Naive B cell (primary cell): ENCODE measurements at regions not wholly inside any gene's neighbourhood (a gene's known extent, or its start where the extent isn't known, plus 50 kb on each side); places are given as distances from the start of the nearest gene placed in this dataset.
"Not testable (repeated sequence)": the region's sequence is repeated elsewhere in the genome, so short reads cannot be mapped to it uniquely, and the experiment has no call there.

Experiments used
- ATAC-seq, 2 donors: fragments of 150-1000 bp; cut with Tn5 transposase; 2 replicates each; pipeline ENCODE4 v1.10.0; 2021; ENCODE audit warnings: low read depth in 2 of 2, mild to moderate bottlenecking in 2 of 2, moderate library complexity in 2 of 2
- DNase-seq: peaks from one replicate; pipeline ENCODE4 v3.0.0; 2022
- H3K27ac Mint-ChIP-seq, 6 donors: one replicate each; pipeline ENCODE4 v1.8.0; 2020 to 2022; ENCODE audit warnings: mild to moderate bottlenecking in 6 of 6, mixed read lengths in 6 of 6, moderate library complexity in 5 of 6, inconsistent platforms in 2 of 6
- H3K27me3 Mint-ChIP-seq, 3 donors: one replicate each; pipeline ENCODE4 v1.8.0; 2021 to 2022; ENCODE audit warnings: mixed read lengths in 3 of 3, mild to moderate bottlenecking in 1 of 3
- H3K36me3 Mint-ChIP-seq, 2 donors: one replicate each; pipeline ENCODE4 v1.8.0; 2020 to 2022; ENCODE audit warnings: mixed read lengths in 2 of 2, inconsistent platforms in 1 of 2, mild to moderate bottlenecking in 1 of 2
- H3K4me1 Mint-ChIP-seq, 3 donors: one replicate each; pipeline ENCODE4 v1.8.0; 2020 to 2022; ENCODE audit warnings: mixed read lengths in 3 of 3, inconsistent platforms in 1 of 3, mild to moderate bottlenecking in 1 of 3, moderate library complexity in 1 of 3
- H3K4me3 Mint-ChIP-seq, 8 donors: one replicate each; pipeline ENCODE4 v1.8.0; 2020 to 2022; ENCODE audit warnings: mild to moderate bottlenecking in 8 of 8, mixed read lengths in 8 of 8, moderate library complexity in 8 of 8, inconsistent platforms in 2 of 8
- H3K9me3 Mint-ChIP-seq, 7 donors: one replicate each; pipeline ENCODE4 v1.8.0; 2020 to 2022; ENCODE audit warnings: mixed read lengths in 7 of 7, mild to moderate bottlenecking in 5 of 7, inconsistent platforms in 2 of 7, moderate library complexity in 1 of 7

DNA sequence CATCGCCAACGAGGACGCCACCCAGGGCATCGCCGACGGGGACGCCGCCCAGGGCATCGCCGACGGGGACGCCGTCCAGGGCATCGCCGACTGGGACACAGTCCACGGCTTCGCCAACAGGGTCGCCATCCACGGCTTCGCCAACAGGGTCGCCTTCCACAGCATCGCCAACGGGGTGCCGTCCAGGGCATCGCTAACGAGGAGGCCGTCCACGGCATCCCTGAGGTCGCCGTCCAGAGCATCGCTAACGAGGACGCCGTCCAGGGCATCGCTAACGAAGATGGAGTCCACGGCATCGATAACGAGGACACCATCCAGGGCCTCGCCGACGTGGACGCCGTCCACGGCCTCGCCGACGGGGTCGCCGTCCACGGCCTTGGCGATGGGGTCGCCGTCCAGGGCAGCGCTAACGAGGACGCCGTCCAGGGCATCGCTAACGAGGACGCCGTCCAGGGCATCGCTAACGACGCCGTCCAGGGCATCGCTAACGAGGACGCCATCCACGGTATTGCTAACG, 947.8 kb downstream of the TUBA3C start:
- H3K4me1 Mint-ChIP-seq = no peaks in the 10 kb centered on the region

DNA sequence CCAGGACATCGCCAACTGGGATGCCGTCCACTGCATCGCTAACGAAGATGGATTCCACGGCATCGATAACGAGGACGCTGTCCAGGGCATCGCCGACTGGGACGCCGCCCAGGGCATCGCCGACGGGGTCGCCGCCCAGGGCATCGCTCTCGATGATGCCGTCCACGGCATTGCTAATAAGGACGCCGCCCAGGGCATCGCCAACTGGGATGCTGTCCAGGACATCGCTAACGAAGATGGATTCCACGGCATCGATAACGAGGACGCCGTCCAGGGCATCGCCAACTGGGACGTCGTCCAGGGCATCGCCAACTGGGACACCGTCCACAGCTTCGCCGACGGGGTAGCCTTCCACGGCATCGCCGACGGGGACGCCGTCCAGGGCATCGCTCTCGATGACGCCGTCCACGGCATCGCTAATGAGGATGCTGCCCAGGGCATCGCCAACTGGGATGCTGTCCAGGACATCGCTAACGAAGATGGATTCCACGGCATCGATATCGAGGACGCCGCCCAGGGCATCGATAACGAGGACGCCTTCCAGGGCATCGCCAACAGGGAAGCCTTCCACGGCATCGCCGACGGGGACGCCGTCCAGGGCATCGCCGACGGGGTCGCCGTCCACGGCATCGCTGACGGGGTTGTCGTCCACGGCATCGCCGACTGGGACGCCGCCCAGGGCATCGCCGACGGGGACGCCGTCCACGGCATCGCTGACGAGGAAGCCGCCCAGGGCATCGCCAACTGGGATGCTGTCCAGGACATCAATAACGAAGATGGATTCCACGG, 948.4 kb downstream of the TUBA3C start:
- H3K9me3 Mint-ChIP-seq = peaks cover 0 to 12% (median 4%) of the 10 kb centered on the region in 7 donors
- no peak overlapping the region for H3K4me3 Mint-ChIP-seq
- H3K4me1 Mint-ChIP-seq = no peaks in the 10 kb centered on the region
- ATAC-seq = no peak
- DNase-seq = no peak
- H3K36me3 Mint-ChIP-seq = no peaks in the 10 kb centered on the region
- no peak overlapping the region for H3K27ac Mint-ChIP-seq
- no peaks in the 10 kb centered on the region for H3K27me3 Mint-ChIP-seq

More for the DNA sequence above, 947.8 kb downstream of the TUBA3C start:
- H3K27me3 Mint-ChIP-seq = no peaks in the 10 kb centered on the region
- peaks cover 0 to 14% (median 6%) of the 10 kb centered on the region in 7 donors for H3K9me3 Mint-ChIP-seq
- no peak overlapping the region for H3K4me3 Mint-ChIP-seq
- no peaks in the 10 kb centered on the region for H3K36me3 Mint-ChIP-seq
- no peak for DNase-seq
- H3K27ac Mint-ChIP-seq = no peak overlapping the region
- no peak for ATAC-seq

DNA sequence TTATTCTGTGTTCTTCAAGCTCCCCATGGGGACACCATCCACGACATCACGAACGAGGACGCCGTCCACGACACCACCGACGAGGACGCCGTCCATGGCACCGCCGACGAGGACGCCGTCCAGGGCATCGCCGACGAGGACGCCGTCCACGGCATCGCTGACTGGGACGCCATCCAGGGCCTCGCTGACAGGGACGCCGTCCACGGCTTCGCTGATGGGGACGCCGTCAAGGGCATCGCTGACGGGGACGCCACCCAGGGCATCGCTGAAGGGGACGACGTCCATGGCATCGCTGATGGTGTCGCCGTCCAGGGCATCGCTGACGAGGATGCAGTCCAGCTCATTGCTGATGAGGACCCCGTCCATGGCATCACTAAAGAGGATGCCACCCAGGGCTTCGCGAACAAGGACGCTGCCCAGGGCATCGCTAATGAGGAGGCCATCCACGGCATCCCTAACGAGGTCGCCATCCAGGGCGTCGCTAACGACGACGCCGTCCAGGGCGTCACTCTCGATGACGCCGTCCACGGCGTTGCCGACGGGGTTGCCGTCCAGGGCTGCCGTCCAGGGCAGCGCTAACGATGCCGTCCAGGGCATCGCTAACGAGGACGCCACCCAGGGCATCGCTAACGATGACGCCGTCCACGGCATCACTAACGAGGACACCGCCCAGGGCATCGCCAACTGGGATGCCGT, 949.2 kb downstream of the TUBA3C start:
- no peaks in the 10 kb centered on the region for H3K27me3 Mint-ChIP-seq
- no peaks in the 10 kb centered on the region for H3K36me3 Mint-ChIP-seq
- no peaks in the 10 kb centered on the region for H3K4me1 Mint-ChIP-seq
- DNase-seq (no peak), ATAC-seq (no peak)
- no peak overlapping the region for H3K4me3 Mint-ChIP-seq
- no peak overlapping the region for H3K27ac Mint-ChIP-seq
- H3K9me3 Mint-ChIP-seq = peaks cover 0 to 12% (median 4%) of the 10 kb centered on the region in 7 donors

DNA sequence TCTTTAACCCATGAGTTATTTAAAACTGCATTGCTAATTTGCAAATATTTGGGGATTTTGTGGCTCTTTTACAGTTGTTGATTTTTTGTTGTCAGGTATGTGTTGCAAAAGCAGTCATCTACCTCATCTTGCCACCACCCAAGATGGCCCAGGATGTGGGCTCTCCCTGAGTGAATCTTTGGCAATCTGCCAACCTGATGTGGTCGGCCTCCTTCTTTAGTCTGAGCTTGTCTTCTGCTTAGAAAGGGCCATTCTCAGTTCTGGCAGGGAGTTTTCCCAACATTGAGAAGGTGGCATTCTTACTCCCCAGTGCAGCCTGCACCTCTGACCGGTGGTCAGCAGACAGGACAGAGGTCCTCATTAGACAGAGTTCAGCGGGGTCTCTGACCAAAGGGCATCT, 957.2 kb downstream of the TUBA3C start:
- not testable (repeated sequence) for H3K4me3 Mint-ChIP-seq, ATAC-seq, H3K4me1 Mint-ChIP-seq, H3K27me3 Mint-ChIP-seq, DNase-seq, H3K27ac Mint-ChIP-seq, H3K36me3 Mint-ChIP-seq
- H3K9me3 Mint-ChIP-seq = peaks cover 0 to 13% (median 4%) of the 10 kb centered on the region in 7 donors

DNA sequence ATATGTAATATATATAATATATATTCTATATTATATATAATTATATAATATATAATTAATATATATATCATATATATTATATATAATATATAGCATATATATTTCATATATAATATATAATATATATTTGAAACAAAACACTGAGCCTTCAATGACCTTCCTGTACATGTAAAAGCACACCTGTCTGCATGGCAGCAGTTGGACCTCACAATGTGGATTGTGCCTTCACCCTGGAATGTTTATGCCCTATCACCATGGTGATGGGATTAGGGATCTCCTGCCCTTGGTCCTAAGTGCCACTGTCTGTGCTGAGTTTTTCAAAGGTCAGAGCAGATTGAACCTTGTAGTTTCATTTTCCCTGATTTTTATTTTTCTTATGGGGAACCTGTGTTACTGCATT, 966.9 kb downstream of the TUBA3C start:
- ATAC-seq, DNase-seq, H3K27ac Mint-ChIP-seq, H3K27me3 Mint-ChIP-seq, H3K4me1 Mint-ChIP-seq, H3K4me3 Mint-ChIP-seq, H3K36me3 Mint-ChIP-seq: not testable (repeated sequence)
- peaks cover 7 to 18% (median 12%) of the 10 kb centered on the region in 7 donors for H3K9me3 Mint-ChIP-seq

DNA sequence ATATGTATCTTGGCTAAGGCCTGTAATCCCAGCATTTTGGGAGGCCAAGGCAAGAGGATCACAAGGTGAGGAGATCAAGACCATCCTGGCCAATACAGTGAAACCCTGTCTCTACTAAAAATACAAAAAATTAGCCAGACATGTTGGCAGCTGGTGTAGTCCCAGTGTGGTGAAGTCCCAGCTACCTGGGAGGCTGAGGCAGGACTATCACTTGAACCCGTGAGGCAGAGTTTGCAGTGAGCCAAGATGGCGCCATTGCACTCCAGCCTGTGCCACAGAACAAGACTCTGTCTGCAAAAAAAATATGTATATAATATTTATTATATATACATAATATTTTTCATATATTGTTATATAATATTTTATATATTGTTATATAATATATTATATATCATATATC, 968.1 kb downstream of the TUBA3C start:
- not testable (repeated sequence) for H3K4me1 Mint-ChIP-seq, ATAC-seq, H3K27me3 Mint-ChIP-seq, H3K36me3 Mint-ChIP-seq, H3K4me3 Mint-ChIP-seq, H3K27ac Mint-ChIP-seq, DNase-seq
- H3K9me3 Mint-ChIP-seq = peaks cover 7 to 18% (median 12%) of the 10 kb centered on the region in 7 donors

DNA sequence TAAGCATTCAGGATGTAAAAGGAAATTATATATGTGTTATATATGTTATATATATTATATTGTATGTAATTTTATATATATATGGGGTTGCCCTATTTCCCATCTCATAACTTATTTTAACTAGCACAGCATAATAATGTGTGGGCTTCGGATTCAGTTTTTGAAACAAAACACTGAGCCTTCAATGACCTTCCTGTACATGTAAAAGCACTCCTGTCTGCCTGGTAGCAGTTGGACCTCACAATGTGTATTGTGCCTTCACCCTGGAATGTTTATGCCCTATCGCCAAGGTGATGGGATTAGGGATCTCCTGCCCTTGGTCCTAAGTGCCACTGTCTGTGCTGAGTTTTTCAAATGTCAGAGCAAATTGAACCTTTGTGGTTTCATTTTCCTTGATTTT, 968.8 kb downstream of the TUBA3C start:
- Mint-ChIP-seq H3K4me1 (no peaks in the 10 kb centered on the region), H3K9me3 (peaks cover 7 to 18% (median 13%) of the 10 kb centered on the region in 7 donors), H3K27me3 (no peaks in the 10 kb centered on the region), H3K4me3 (no peak overlapping the region), H3K36me3 (no peaks in the 10 kb centered on the region), H3K27ac (no peak overlapping the region)
- ATAC-seq (peak in 1 of 2 donors; percentile 37), DNase-seq (no peak)

DNA sequence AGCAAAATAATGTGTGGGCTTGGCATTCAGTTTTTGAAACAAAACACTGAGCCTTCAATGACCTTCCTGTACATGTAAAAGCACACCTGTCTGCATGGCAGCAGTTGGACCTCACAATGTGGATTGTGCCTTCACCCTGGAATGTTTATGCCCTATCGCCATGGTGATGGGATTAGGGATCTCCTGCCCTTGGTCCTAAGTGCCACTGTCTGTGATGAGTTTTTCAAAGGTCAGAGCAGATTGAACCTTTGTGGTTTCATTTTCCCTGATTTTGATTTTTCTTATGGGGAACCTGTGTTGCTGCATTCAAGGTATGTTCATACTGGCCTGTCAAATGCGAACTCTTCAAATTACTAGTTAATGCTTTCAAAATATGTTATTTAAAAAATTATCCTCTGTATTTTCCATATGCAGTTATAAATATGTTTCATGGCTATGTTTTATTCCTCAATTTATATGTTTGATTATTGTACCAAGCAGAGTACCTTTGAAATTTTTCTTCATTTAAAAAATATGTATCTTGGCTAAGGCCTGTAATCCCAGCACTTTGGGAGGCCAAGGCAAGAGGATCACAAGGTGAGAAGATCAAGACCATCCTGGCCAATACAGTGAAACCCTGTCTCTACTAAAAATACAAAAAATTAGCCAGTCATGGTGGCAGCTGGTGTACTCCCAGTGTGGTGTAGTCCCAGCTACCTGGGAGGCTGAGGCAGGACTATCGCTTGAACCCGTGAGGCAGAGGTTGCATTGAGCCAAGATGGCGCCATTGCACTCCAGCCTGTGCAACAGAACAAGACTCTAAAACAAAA, 969.7 kb downstream of the TUBA3C start:
- peaks cover 7 to 13% (median 11%) of the 10 kb centered on the region in 7 donors for H3K9me3 Mint-ChIP-seq
- H3K27me3 Mint-ChIP-seq, H3K4me3 Mint-ChIP-seq, DNase-seq, H3K4me1 Mint-ChIP-seq, H3K36me3 Mint-ChIP-seq: not testable (repeated sequence)
- ATAC-seq = peak; percentile 23 to 62
- H3K27ac Mint-ChIP-seq = peak overlapping the region in 1 of 6 donors; percentile 0

DNA sequence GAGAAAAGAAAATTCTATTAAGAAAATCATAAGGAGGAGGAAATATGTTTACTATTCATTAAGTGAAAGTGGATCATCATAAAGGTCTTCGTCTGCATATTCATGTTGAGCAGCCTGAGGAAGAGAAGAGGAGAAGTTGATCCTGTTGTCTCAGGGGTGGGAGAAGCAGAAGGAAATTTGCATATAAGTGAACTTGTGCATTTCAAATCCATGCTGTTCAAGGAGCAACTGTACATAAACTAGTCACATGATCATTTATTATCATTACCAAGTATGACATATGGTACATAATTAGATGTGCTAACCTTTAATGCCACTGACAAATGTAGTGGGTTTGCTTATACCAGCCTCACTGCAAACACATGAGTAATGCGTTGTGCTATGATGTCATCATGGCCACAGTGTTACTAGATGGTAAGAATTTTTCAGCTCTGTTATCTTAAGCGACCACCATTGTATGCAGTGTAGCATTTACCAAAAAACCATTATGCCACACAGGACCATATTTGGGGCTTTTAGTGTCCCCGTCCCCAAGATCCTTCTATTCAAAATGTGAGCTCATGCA, 976.9 kb downstream of the TUBA3C start:
- ATAC-seq, H3K4me1 Mint-ChIP-seq, H3K4me3 Mint-ChIP-seq, DNase-seq, H3K36me3 Mint-ChIP-seq, H3K27me3 Mint-ChIP-seq, H3K9me3 Mint-ChIP-seq, H3K27ac Mint-ChIP-seq: not testable (repeated sequence)

DNA sequence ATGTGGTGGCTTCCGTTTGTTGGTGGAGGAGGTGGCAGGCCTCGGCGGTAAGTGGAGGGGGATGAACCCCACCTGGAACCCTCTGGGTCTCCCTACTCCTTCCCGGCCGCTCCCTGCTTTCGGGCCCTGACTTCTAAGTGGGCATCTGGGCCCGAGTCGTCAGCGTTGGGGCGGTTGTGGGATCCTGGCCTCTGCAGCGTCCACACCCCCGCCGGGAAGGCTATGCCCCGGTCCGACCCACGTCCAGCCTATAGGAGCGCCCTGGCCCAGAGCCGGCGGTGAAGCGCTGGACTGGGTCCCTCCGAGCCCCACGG, 986.3 kb downstream of the TUBA3C start:
- not testable (repeated sequence) for H3K27me3 Mint-ChIP-seq, DNase-seq, H3K4me3 Mint-ChIP-seq, H3K27ac Mint-ChIP-seq, H3K36me3 Mint-ChIP-seq, H3K4me1 Mint-ChIP-seq, ATAC-seq
- H3K9me3 Mint-ChIP-seq = peaks cover 0 to 10% (median 9%) of the 10 kb centered on the region in 7 donors

DNA sequence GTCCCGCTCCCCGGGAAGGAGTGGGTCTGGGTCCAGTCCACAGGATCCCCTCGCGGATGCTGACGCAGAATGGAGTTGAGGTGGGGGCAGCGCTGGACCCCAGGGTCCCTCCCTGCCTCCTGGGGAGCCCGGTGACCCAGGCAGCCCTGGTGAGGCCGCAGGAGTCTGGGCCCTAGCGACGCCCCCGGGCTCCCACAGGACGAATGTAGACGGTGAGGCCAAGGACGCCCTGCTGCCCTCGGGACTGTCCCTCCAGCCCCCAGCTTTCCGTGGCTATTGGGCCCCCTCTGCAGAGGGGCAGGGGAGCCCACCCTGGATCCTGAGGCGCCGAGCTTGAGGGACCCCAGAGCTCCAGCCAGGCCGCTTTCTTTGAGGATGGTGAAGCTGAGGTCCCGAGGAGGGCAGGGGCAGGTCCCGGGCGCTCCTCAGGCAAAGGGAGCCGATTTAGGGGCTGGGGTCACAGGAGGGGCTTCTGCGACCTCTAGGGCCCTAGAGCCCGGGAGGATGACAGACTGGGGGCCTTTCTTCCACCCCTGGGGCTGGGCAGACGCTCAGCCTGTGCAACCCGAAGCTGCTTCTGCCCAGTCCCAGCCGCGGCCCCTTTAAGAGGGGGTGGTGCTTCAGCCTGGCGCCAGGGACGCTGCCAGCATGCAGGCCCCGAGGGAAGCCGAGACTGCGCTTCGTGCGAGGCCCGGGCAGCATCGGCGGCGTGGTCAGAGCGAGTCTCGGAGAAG, 986.8 kb downstream of the TUBA3C start:
- H3K27ac Mint-ChIP-seq, DNase-seq, H3K4me3 Mint-ChIP-seq, H3K27me3 Mint-ChIP-seq, H3K4me1 Mint-ChIP-seq, H3K36me3 Mint-ChIP-seq: not testable (repeated sequence)
- H3K9me3 Mint-ChIP-seq = peaks cover 0 to 13% (median 8%) of the 10 kb centered on the region in 7 donors
- peak; percentile 34 to 44 for ATAC-seq

DNA sequence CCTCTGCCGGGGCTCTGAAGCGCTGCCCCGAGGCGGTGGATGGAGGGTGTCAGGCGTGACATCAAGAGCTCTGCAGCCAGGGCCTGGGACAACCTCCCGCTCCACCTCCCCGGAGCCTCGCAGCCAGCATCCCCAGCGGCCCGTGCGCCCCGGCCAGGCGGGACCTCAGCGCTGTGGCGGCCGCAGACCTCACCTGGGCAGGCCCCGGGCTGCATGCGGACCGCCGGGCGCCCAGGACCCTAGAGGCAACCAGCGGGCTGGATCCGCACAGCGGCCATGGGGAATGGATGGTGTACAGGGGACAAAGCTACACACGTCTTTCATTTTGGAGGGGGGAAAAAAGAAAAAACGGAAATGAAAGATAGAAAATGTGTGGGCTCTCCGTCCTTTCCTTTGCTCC, 987.5 kb downstream of the TUBA3C start:
- not testable (repeated sequence) for H3K4me1 Mint-ChIP-seq, DNase-seq, ATAC-seq

More for the DNA sequence above, 987.5 kb downstream of the TUBA3C start:
- H3K9me3 Mint-ChIP-seq = peaks cover 0 to 15% (median 9%) of the 10 kb centered on the region in 7 donors
- H3K4me3 Mint-ChIP-seq, H3K27me3 Mint-ChIP-seq, H3K27ac Mint-ChIP-seq, H3K36me3 Mint-ChIP-seq: not testable (repeated sequence)
